WERI-Rb-1 (cell line): ENCODE measurements at regions not wholly inside any gene's neighbourhood (a gene's known extent, or its start where the extent isn't known, plus 50 kb on each side); places are given as distances from the start of the nearest gene placed in this dataset.
"Not testable (repeated sequence)": the region's sequence is repeated elsewhere in the genome, so short reads cannot be mapped to it uniquely, and the experiment has no call there.

Experiments used
- DNase-seq: peaks from one replicate; pipeline ENCODE4 v3.0.0-alpha.2; 2020
- H3K27ac ChIP-seq: fragments of 250-450 bp; sonication (Bioruptor Pico); 2 replicates; pipeline ENCODE4 v1.5.1; 2020; ENCODE audit warnings: mild to moderate bottlenecking, moderate library complexity
- H3K27me3 ChIP-seq: fragments of 250-450 bp; sonication (Bioruptor Pico); 2 replicates; pipeline ENCODE4 v1.5.1; 2021; ENCODE audit warnings: mild to moderate bottlenecking, low read depth, moderate library complexity; ENCODE audit not compliant: insufficient read depth, severe bottlenecking
- H3K36me3 ChIP-seq: fragments of 250-450 bp; sonication (Bioruptor Pico); 2 replicates; pipeline ENCODE4 v1.5.1; 2020; ENCODE audit warnings: mild to moderate bottlenecking, moderate library complexity
- H3K4me3 ChIP-seq: 2 replicates; pipeline ENCODE4 v1.5.1; 2011; ENCODE audit warnings: low read depth, mild to moderate bottlenecking, control low read depth, low read length
- H3K9me3 ChIP-seq: fragments of 250-450 bp; sonication (Bioruptor Pico); 2 replicates; pipeline ENCODE4 v1.5.1; 2021; ENCODE audit warnings: mild to moderate bottlenecking, moderate library complexity; ENCODE audit not compliant: severe bottlenecking
- TF ChIP-seq, protein P1 (sequence below): IDR thresholded peaks from 2 replicates; pipeline ENCODE4 v1.5.1; 2011; ENCODE audit warnings: low read depth, mild to moderate bottlenecking, control low read depth, inconsistent platforms, low read length

DNA sequence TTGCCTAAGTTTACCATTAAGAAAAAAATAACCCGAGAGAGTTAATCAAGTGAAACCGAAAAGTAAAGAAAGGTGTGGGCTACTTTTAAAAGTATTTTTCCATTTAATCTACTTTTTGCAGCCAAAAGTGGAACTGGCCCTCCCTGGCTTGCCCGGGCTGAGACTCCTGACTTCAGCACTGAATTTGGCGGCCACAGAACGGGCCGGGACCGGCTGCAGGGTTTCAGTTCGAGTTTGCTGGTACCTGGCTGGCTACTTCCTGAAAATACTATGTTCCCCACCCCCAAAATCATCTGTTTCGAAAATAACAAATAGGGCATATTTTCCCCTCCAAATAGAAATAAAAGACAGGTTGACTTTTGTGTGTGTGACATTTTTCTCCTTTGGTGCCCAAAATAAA lies 173.4 kb upstream of the EXOC2 start:
- Histone ChIP-seq H3K27ac (no peak overlapping the region), H3K36me3 (no peaks in the 10 kb centered on the region), H3K9me3 (peaks cover 4% of the 10 kb centered on the region), H3K4me3 (no peak overlapping the region), H3K27me3 (no peaks in the 10 kb centered on the region)
- no peak for DNase-seq
- TF ChIP-seq, protein P1, sequence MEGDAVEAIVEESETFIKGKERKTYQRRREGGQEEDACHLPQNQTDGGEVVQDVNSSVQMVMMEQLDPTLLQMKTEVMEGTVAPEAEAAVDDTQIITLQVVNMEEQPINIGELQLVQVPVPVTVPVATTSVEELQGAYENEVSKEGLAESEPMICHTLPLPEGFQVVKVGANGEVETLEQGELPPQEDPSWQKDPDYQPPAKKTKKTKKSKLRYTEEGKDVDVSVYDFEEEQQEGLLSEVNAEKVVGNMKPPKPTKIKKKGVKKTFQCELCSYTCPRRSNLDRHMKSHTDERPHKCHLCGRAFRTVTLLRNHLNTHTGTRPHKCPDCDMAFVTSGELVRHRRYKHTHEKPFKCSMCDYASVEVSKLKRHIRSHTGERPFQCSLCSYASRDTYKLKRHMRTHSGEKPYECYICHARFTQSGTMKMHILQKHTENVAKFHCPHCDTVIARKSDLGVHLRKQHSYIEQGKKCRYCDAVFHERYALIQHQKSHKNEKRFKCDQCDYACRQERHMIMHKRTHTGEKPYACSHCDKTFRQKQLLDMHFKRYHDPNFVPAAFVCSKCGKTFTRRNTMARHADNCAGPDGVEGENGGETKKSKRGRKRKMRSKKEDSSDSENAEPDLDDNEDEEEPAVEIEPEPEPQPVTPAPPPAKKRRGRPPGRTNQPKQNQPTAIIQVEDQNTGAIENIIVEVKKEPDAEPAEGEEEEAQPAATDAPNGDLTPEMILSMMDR, result no peak

DNA sequence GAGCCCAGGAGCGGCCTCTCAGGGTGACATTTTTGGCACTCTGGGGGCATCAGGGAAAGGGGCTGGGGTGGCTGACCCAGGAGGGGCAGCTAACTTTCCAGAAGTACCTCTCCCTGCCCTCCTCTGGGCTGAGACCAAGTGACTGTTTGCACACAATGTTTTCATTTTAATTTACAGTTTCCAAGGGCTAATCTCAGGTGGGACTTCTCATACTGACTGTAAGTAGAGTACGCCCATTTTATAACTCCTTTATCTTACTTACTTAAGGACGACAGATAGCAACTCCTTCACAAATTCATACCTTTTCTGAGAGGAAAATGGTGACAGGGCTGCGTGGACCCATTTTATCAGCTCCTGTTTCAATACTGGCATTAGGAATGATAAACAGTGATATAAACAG lies 172.9 kb upstream of the EXOC2 start:
- H3K36me3 ChIP-seq, result no peaks in the 10 kb centered on the region
- H3K4me3 ChIP-seq, result no peak overlapping the region
- H3K27ac ChIP-seq, result no peak overlapping the region
- TF ChIP-seq, protein P1, result no peak
- peaks cover 4% of the 10 kb centered on the region for H3K9me3 ChIP-seq
- H3K27me3 ChIP-seq, result no peaks in the 10 kb centered on the region
- DNase-seq, result no peak

DNA sequence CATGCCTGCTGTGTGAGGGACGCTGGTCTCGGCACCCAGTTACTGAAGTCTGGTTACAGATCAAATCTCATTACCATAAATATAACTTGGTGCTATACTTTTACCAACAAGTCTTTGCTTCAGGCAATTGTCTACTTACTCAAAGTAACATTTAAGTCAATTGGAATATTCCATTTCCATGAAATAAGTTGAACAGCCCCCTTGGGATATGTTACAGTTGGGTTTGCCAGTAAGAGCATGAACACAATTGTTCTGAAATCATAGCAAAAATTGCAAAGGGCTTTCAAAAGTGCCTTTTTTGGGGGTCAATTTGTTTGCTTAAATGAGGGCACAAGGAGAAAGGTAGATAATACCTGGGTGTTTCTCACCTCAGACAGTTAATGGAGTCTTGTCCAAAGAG lies 170.9 kb upstream of the EXOC2 start:
- peaks cover 4% of the 10 kb centered on the region for H3K9me3 ChIP-seq
- H3K27ac ChIP-seq, result no peak overlapping the region
- no peaks in the 10 kb centered on the region for H3K27me3 ChIP-seq
- TF ChIP-seq, protein P1, result no peak
- DNase-seq, result no peak
- H3K36me3 ChIP-seq, result no peaks in the 10 kb centered on the region
- H3K4me3 ChIP-seq, result no peak overlapping the region

DNA sequence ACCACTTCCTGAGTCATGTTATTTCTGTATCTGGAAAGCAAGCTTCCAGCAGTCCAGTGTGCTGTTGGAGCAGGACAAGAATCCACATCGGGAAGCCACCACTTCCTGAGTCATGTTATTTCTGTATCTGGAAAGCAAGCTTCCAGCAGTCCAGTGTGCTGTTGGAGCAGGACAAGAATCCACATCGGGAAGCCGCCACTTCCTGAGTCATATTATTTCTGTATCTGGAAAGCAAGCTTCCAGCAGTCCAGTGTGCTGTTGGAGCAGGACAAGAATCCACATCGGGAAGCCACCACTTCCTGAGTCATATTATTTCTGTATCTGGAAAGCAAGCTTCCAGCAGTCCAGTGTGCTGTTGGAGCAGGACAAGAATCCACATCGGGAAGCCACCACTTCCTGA lies 170.2 kb upstream of the EXOC2 start:
- not testable (repeated sequence) for H3K36me3 ChIP-seq, H3K4me3 ChIP-seq

DNA sequence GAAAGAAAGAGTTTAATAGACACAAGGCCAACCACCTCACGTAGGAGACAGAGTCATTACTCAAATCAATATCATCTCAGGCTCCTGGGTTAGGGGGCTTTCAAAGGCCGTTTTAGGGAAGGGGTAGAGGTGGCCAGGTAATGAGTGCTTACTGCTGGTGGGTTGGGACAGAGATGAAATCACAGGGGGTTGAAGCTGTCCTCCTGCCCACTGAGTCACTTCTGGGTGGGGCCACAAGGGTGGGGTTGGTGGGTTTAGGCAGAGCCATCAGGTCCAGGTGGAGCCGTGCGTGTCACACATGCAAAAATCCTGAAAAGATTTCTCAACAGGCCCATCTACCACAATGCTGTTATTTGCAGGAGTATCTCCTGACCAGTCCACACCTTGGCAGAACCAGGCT lies 167.0 kb upstream of the EXOC2 start:
- Histone ChIP-seq H3K27me3 (no peaks in the 10 kb centered on the region), H3K27ac (no peak overlapping the region), H3K9me3 (no peaks in the 10 kb centered on the region), H3K36me3 (no peaks in the 10 kb centered on the region), H3K4me3 (no peak overlapping the region)
- TF ChIP-seq, protein P1, result no peak
- DNase-seq, result no peak

More for the DNA sequence above, 170.2 kb upstream of the EXOC2 start:
- not testable (repeated sequence) for H3K9me3 ChIP-seq, H3K27ac ChIP-seq, H3K27me3 ChIP-seq, DNase-seq

DNA sequence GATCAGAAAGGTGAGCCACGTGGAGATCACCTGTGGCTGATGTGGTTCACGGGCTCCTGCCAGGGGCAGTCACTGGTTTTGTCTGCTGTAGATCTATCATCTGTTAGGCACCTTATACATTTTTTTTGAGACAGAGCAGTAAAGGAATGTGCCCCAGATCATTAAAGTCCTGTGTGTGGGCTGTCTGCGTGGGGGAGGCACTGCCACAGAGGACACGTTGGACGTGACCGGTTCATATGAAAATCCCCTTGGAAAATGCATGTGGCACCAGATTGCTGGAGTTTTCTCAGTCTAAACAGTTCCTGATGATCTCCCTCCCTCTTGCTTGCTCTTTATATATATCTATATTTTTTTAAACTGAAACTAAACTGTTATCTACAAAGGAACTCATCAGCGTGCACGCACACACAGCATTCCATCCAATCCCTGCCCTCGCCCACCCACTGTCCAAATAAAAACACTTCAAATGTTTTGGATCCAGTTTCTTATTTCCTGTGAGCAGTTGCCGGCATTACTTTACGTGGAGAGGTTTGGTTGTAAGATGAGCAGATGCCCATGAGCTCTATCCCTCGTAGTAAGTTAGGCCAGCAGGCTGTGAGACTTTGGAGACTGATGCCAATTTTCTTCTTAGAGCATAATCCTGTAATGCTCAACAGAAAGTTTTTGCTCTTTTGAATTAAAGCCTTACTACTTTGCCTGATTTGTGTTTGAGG lies 161.6 kb upstream of the EXOC2 start:
- Histone ChIP-seq H3K9me3 (peaks cover 8% of the 10 kb centered on the region), H3K27me3 (no peaks in the 10 kb centered on the region), H3K4me3 (no peak overlapping the region), H3K27ac (no peak overlapping the region), H3K36me3 (no peaks in the 10 kb centered on the region)
- TF ChIP-seq, protein P1, result no peak
- no peak for DNase-seq

DNA sequence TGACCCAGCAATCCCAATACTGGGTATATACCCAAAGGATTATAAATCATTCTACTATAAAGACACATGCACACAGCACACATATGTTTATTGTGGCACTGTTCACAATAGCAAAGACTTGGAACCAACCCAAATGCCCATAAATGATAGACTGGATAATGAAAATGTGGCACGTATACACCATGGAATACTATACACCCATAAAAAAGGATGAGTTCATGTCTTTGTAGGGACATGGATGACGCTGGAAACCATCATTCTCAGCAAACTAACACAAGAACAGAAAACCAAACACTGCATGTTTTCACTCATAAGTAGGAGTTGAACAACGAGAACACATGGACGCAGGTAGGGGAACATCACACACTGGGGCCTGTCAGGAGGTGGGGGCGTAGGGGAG lies 159.3 kb upstream of the EXOC2 start:
- not testable (repeated sequence) for DNase-seq, H3K9me3 ChIP-seq, H3K27ac ChIP-seq, H3K27me3 ChIP-seq, H3K4me3 ChIP-seq, H3K36me3 ChIP-seq
